ENCODE measurements at regions not wholly inside any gene's neighbourhood (a gene's known extent, or its start where the extent isn't known, plus 50 kb on each side); places are given as distances from the start of the nearest gene placed in this dataset.

DNA sequence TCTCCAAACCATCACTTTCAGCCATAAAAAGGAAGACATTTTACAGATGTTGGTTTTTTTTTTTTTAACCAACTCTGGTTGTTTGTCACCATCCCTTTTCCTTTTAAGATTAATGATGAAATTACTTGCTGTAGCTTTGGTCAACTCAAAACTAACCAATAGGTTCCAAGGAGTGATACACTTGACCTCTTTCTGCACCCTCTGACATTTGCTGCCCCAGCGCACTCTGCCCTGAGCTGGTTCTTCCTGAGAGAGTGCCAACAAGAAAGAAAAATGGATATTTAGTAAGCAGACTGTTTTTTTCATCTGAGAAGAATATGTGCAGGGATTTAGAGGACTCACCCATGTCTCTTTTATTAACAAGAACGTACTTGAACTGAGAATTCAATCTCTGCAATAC, 520.0 kb downstream of the TXNL1 start:
- no peak for DNase-seq

- DNase-seq = no peak
Observed at GRCh38 chr18:56115071-56116015, 523.0 kb downstream of the TXNL1 start.

- no peak for DNase-seq
Observed at GRCh38 chr18:56112984-56113383, 525.0 kb upstream of the TCF4 start.

DNA sequence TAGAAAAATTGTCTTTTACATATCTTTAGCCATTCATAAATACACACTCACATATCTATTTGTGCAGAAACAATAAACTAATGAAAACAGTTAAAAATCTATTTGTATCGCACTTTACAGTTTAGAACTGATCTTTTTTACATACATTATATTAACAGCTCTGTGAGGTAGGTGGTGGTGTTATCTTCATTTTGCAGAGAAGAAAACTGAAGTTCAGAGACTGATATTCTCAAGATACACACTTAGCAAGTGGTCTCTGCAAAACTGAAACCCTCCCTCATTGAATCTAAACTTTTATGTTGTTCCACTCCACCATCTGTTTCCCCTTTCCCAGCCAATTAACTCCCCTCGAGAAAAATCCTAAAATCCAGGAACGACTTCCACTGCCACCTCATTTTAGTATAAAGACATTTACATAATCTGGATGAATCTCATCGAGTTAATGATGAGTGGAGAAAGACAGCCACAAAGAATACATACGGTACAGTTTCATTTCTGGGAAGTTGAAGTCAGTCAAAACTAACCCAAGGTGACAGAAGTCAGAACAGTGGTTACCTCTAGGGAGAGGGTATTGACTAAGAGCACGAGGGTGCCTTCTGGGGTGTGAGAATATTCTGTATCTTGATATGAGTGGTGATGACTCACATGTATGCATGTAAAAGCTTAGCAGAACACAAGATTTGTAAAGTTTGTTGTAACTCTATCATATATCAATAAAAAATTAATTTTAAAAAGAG, 524.2 kb upstream of the TCF4 start:
- DNase-seq = no peak

- no peak for DNase-seq
Observed at GRCh38 chr18:56109757-56110156, 521.8 kb upstream of the TCF4 start.

GRCh38 chr18:56108478-56109367, 520.7 kb upstream of the TCF4 start:
- DNase-seq = no peak

DNA sequence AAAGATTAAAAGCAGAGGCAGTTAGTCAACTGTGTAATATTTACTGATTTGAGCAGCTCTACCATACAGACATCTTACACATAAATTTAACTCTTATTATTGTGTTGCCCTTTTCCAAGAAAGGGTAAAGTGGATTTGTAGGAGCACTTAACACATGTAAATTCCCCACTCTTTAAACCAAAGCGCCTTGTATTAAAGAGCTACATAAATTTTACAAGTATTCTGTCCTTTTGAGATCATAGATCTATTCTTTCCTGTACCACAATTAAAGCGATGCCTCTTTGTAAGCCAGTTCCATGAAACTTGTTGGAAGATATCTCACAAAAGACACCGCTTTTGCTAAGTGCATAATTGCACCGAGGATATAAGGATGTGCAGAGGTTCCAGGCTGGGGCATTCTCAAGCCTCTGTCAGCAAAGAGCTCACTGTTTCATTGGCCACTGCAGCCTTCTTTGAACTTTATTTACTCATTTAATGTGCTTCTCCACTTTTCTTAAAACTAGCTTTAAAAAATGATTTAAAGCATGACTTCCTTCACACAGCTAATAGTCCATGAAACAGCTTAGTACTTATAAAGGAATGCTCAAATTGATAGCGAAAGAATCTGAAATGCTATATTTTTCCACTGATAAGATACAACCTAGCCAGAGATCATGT, 520.0 kb upstream of the TCF4 start:
- DNase-seq = no peak

- DNase-seq = no peak
Observed at GRCh38 chr18:56100090-56100722, 512.2 kb upstream of the TCF4 start.

DNA sequence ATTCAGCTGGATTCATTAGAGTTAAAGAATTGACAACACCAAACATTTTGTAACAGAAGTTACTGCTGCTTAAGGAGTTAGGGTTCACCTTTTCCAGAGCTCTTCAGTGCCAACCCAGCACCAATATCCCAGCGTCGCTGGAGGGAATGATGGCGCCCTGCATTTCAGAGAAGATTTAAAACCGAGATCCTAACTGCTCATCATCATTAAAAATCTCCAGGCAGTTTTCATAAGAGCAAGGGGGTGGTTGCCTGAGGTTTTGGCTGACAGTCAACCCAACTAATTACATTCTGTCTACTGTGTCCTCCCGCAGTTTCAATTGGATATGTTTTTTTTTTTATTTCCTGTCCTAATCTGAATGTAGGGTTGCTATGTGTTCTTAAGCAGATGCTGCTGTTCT, 509.6 kb upstream of the TCF4 start:
- no peak for DNase-seq

DNA sequence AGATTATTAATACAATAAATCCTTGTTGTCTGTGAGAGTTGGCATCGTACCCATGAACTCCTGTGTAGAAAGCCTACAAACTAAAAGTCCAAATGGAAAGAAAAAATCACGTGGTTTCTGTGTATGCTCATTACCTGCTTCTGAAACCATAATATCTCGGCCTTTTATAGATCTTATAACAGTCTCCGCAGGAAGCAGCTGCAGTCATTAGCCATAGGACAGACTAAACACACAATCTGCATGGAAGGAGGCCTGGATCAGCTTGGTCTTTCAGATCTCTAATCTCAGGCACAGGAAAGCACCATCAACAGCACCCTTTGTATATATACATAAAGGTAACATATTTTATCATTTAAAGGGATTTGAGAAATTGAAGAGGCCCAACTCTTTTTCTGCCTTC, 508.9 kb upstream of the TCF4 start:
- no peak for DNase-seq

DNA sequence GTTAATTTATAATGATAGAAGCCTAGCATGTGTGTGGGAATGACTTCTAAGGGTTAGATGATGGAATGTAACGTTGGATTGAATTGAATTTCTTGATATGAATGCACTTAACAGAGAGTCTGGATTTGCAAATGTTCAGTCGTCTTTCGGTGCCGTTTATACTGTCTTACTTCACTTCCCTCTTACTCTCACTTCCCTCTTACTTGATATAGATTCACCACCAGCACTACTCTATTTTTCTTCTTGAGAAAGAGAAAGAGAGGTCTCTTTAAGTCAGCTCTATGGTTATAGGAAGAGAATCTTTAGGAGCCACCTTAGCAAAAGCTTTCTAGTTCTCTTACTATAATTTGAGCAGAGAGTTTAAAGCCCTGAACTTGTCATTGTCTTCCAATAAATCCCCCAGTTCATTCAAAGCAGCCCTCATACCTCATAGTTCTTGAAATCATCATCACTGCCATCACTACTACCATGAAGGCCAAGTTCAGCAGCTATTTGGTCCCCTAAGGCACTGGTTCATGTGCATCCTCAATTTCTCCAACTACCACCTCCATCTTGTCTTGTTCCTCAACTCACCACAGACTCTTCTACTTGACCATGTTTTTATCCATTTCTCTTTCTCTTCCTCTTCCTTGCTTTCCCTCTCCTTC, 501.7 kb upstream of the TCF4 start:
- DNase-seq = no peak

- no peak for DNase-seq
Observed at GRCh38 chr18:56086786-56087185, 498.8 kb upstream of the TCF4 start.

GRCh38 chr18:56086176-56086575, 498.2 kb upstream of the TCF4 start:
- no peak for DNase-seq

DNA sequence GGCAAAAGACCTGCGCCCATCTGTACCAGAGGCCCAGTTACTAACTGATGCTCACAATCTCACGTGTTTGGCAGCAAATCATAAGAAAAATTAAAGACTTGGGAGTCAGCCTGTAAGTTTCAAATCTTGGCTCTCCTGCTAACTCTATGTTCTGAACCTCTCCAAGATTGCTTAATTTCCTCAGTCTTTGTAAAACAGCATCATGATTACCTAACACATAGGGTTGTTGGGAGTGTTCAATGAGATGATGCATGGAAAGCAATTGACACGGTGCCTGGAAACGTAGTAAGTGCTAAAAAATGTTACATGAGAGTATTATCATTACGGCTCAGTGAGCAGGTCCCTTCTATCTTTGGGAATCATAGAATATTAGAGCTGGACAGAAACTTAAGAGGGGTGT, 497.6 kb upstream of the TCF4 start:
- no peak for DNase-seq

- no peak for DNase-seq
Observed at GRCh38 chr18:56083523-56084287, 495.7 kb upstream of the TCF4 start.

DNA sequence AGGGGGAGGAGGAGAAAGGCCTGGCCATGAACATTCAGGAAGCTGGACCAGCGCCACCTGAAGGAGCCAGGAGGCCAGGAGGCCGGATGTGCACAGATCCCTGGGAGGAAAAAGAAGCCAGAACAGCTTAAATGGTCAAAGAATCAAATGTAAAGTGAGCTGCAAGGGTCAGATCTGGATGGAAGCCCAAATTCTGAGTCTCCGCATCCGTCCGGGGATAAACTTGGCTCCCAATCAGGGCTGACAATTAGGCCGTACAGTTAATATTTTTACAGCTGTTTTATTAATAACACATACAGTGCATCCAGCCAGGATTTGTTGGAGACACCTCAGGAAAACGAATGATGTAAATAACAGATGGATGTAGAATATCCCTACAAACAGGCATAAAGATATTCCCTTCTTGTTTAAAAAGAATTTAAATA, 495.1 kb upstream of the TCF4 start:
- DNase-seq = no peak

- no peak for DNase-seq
Observed at GRCh38 chr18:56076723-56077122, 488.7 kb upstream of the TCF4 start.

GRCh38 chr18:56068701-56069100, 480.7 kb upstream of the TCF4 start:
- no peak for DNase-seq

DNA sequence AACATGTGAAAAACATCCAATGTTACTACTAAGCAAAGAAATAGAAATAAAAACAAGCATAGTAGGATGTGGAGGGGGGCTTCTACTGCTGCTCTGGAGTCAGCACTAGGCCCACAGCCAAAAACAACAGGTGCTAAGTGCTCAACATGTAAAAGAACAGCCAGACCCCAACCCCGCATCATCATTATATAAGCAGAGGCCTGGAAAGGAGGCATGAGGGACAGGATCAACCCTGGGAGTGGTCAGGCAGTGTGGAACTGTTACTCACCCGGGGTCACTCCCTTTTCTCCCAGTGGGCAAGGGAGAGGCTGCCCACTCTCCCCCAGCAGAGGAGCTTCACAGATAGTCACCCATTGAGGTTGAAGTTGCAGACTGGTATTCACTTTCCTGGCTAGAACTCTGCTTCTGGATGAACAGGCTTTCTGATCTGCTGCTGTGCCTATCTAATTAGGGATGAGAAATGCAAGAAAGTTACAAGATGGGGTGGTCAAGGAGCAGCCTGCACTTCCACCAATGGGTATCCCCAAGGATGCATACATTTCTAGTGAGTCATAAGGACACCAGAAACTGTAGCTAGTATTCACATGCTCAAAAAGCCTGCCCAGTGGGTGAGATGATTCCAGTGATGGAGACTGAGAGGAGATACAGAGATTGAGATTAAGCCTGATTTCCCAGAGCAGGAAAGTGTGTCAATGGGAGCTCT, 480.1 kb upstream of the TCF4 start:
- no peak for DNase-seq
